ENCODE measurements at regions not wholly inside any gene's neighbourhood (a gene's known extent, or its start where the extent isn't known, plus 50 kb on each side); places are given as distances from the start of the nearest gene placed in this dataset.

- no peak for DNase-seq (ENCODE audit: low read depth)
- TF ChIP-seq CTCF (IDR thresholded peaks at IDR 0.05; ENCODE audit: low read depth, low read length, missing control alignments): no peak
- no peak overlapping the region for H3K4me3 ChIP-seq (ENCODE audit: low read depth, low read length)
Observed at GRCh38 chr1:221419513-221420095, 322.3 kb downstream of the DUSP10 start.

GRCh38 chr1:221429264-221429663 lies 312.6 kb downstream of the DUSP10 start:
- no peak for DNase-seq (ENCODE audit: low read depth)
- no peak overlapping the region for H3K4me3 ChIP-seq (ENCODE audit: low read depth, low read length)
- no peak for TF ChIP-seq CTCF (IDR thresholded peaks at IDR 0.05; ENCODE audit: low read depth, low read length, missing control alignments)

- no peak for DNase-seq (ENCODE audit: low read depth)
- TF ChIP-seq CTCF (IDR thresholded peaks at IDR 0.05; ENCODE audit: low read depth, low read length, missing control alignments): no peak
- H3K4me3 ChIP-seq (ENCODE audit: low read depth, low read length): no peak overlapping the region
Observed at GRCh38 chr1:221430152-221430960, 311.5 kb downstream of the DUSP10 start.

- no peak for DNase-seq (ENCODE audit: low read depth)
- TF ChIP-seq CTCF (IDR thresholded peaks at IDR 0.05; ENCODE audit: low read depth, low read length, missing control alignments): no peak
- H3K4me3 ChIP-seq (ENCODE audit: low read depth, low read length): no peak overlapping the region
Observed at GRCh38 chr1:221431068-221431651, 310.7 kb downstream of the DUSP10 start.

DNA sequence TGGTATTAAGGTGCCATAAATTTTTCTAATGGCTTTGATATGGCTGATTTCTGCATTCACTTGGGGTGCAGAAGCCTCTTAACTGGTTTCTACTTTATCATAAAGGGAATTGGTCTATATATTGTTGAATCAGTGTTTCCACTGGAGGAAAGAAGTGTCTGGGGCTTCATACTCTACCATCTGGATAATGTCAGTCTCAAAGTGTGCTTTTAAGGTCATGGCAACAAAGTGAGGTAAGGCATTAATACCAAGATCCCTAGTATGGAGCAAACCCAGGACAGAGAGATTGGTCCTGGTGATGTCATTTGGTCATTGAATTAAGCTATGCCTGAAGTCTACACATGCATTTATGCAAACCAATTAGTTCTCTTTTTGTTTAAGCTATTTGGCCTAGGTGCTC lies 309.9 kb downstream of the DUSP10 start:
- no peak for TF ChIP-seq CTCF (IDR thresholded peaks at IDR 0.05; ENCODE audit: low read depth, low read length, missing control alignments)
- no peak overlapping the region for H3K4me3 ChIP-seq (ENCODE audit: low read depth, low read length)
- no peak for DNase-seq (ENCODE audit: low read depth)

DNA sequence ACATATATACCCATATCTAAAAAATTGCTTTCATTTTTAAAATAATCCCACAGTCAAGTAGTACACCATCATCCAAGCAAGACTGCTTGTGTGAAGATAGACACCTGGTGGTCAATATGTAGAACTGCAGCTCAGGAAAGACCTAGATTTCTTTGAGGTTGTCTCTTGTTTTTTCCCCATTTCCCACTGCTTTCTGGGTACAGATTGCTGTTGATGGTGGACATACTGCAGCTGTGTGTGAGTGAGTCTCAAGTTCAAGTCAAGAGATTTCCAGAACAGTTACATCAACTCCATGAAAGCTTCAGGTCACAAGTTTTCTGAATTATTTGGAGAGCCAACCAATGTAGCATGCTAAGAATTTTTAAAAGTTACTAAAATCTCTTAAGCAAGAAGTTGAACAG lies 306.4 kb downstream of the DUSP10 start:
- no peak for DNase-seq (ENCODE audit: low read depth)
- no peak overlapping the region for H3K4me3 ChIP-seq (ENCODE audit: low read depth, low read length)
- peak; percentile 85 for TF ChIP-seq CTCF (IDR thresholded peaks at IDR 0.05; ENCODE audit: low read depth, low read length, missing control alignments)
